ENCODE measurements at regions not wholly inside any gene's neighbourhood (a gene's known extent, or its start where the extent isn't known, plus 50 kb on each side); places are given as distances from the start of the nearest gene placed in this dataset.

- no peak for DNase-seq (ENCODE audit: low read depth)
- no peak for TF ChIP-seq CTCF (IDR thresholded peaks at IDR 0.05; ENCODE audit: low read depth, low read length)
- no peak for TF ChIP-seq MAX (IDR thresholded peaks at IDR 0.05; ENCODE audit: low read depth, low read length)
- TF ChIP-seq MYC (IDR thresholded peaks at IDR 0.05; ENCODE audit: low read depth, low read length), result no peak
- TF ChIP-seq POLR2A (IDR thresholded peaks at IDR 0.05; ENCODE audit: extremely low read depth, insufficient read length), result no peak
- no peak overlapping the region for H3K4me3 ChIP-seq (ENCODE audit: low read depth, low read length)
Measured at GRCh38 chr2:36255863-36256262, 99.7 kb upstream of the CRIM1 start.

GRCh38 chr2:36253086-36253485 lies 102.5 kb upstream of the CRIM1 start:
- no peak for TF ChIP-seq POLR2A (IDR thresholded peaks at IDR 0.05; ENCODE audit: extremely low read depth, insufficient read length)
- no peak for TF ChIP-seq MYC (IDR thresholded peaks at IDR 0.05; ENCODE audit: low read depth, low read length)
- TF ChIP-seq CTCF (IDR thresholded peaks at IDR 0.05; ENCODE audit: low read depth, low read length), result no peak
- TF ChIP-seq MAX (IDR thresholded peaks at IDR 0.05; ENCODE audit: low read depth, low read length), result no peak
- DNase-seq (ENCODE audit: low read depth), result no peak
- no peak overlapping the region for H3K4me3 ChIP-seq (ENCODE audit: low read depth, low read length)

GRCh38 chr2:36246320-36246990 lies 109.1 kb upstream of the CRIM1 start:
- TF ChIP-seq CTCF (IDR thresholded peaks at IDR 0.05; ENCODE audit: low read depth, low read length) (no peak), MAX (IDR thresholded peaks at IDR 0.05; ENCODE audit: low read depth, low read length) (no peak), POLR2A (IDR thresholded peaks at IDR 0.05; ENCODE audit: extremely low read depth, insufficient read length) (no peak), MYC (IDR thresholded peaks at IDR 0.05; ENCODE audit: low read depth, low read length) (no peak)
- DNase-seq (ENCODE audit: low read depth), result peak; percentile 81
- H3K4me3 ChIP-seq (ENCODE audit: low read depth, low read length), result peak overlapping the region; percentile 17

- peak; percentile 79 for DNase-seq (ENCODE audit: low read depth)
- no peak for TF ChIP-seq CTCF (IDR thresholded peaks at IDR 0.05; ENCODE audit: low read depth, low read length)
- TF ChIP-seq MYC (IDR thresholded peaks at IDR 0.05; ENCODE audit: low read depth, low read length), result no peak
- no peak for TF ChIP-seq MAX (IDR thresholded peaks at IDR 0.05; ENCODE audit: low read depth, low read length)
- TF ChIP-seq POLR2A (IDR thresholded peaks at IDR 0.05; ENCODE audit: extremely low read depth, insufficient read length), result no peak
- H3K4me3 ChIP-seq (ENCODE audit: low read depth, low read length), result no peak overlapping the region
Measured at GRCh38 chr2:36245651-36246050, 109.9 kb upstream of the CRIM1 start.

GRCh38 chr2:36238106-36238505 lies 117.5 kb upstream of the CRIM1 start:
- DNase-seq (ENCODE audit: low read depth), result no peak

More at GRCh38 chr2:36238106-36238505, 117.5 kb upstream of the CRIM1 start:
- TF ChIP-seq POLR2A (IDR thresholded peaks at IDR 0.05; ENCODE audit: extremely low read depth, insufficient read length) (no peak), MYC (IDR thresholded peaks at IDR 0.05; ENCODE audit: low read depth, low read length) (no peak), MAX (IDR thresholded peaks at IDR 0.05; ENCODE audit: low read depth, low read length) (no peak), CTCF (IDR thresholded peaks at IDR 0.05; ENCODE audit: low read depth, low read length) (no peak)
- no peak overlapping the region for H3K4me3 ChIP-seq (ENCODE audit: low read depth, low read length)
